Ovary (tissue), 7 donors: ENCODE measurements at regions not wholly inside any gene's neighbourhood (a gene's known extent, or its start where the extent isn't known, plus 50 kb on each side); places are given as distances from the start of the nearest gene placed in this dataset.

Experiments used
- DNase-seq, 5 donors: peaks; one replicate each; pipeline ENCODE4 v3.0.0-alpha.2; 2019 to 2020
- H3K27ac ChIP-seq, 2 donors: fragments of 200-600 bp; one replicate each; pipeline versions ENCODE4 v1.5.1 to v1.8.0; 2019 to 2022
- H3K27me3 ChIP-seq: fragments of 200-600 bp; one replicate; pipeline ENCODE4 v1.8.0; 2022
- H3K36me3 ChIP-seq: fragments of 200-600 bp; sonication (generic); one replicate; pipeline ENCODE4 v1.5.1; 2019
- H3K4me1 ChIP-seq: one replicate; pipeline ENCODE4 v1.8.1; 2013; ENCODE audit warnings: mild to moderate bottlenecking, moderate library complexity; ENCODE audit not compliant: insufficient read depth
- H3K4me3 ChIP-seq: fragments of 200-600 bp; sonication (generic); one replicate; pipeline ENCODE4 v1.5.1; 2017
- H3K9me3 ChIP-seq, 2 donors: fragments of 200-600 bp in 1 of 2; sonication (generic) in 1 of 2; one replicate each; pipeline versions ENCODE4 v1.5.1 to v1.8.1; 2013 to 2019; ENCODE audit warnings: mild to moderate bottlenecking in 1 of 2, moderate library complexity in 1 of 2
- CTCF ChIP-seq, 3 donors: fragments of 450-650 bp in 2 of 3; fragments of 200-600 bp in 1 of 3; IDR thresholded peaks; one replicate each; pipeline versions ENCODE4 v1.5.1 to v1.8.0; 2016 to 2022; ENCODE audit warnings: antibody characterized with exemption in 3 of 3, mild to moderate bottlenecking in 1 of 3
- EP300 ChIP-seq: sonication (generic); formaldehyde crosslinking; IDR thresholded peaks from one replicate; pipeline ENCODE4 v1.6.1; 2017; ENCODE audit warnings: antibody characterized with exemption
- POLR2A ChIP-seq: fragments of 450-650 bp; IDR thresholded peaks from one replicate; pipeline ENCODE4 v1.6.1; 2017; ENCODE audit warnings: antibody characterized with exemption, mild to moderate bottlenecking, moderate library complexity
- WGBS, 3 donors: extraction: QIAGEN DNeasy Blood & Tissue Kit in 1 of 3; methylation state at CpG; one replicate each; pipeline versions ENCODE4 v1.1.5 to v1.1.7; 2013 to 2017; 5-methylcytosine and 5-hydroxymethylcytosine counted together
- intact Hi-C, 4 donors: fragments of 100-400 bp; cut with DNase I; formaldehyde crosslinking; loops; one replicate each; pipeline versions ENCODE4 v1.11.0 to v1.15.1; 2022 to 2023
- donor health status: DM: no; HTN: no; CAD: no; lungs with moderate emphysema.
- donor health status: DM: no; HTN: no; CAD: no.
- donor health status: Bipolar disorder and iron deficiency.
- donor health status: DM: no; HTN: no; CAD: no.
- donor health status: DM: yes; HTN: yes; CAD: no.

DNA sequence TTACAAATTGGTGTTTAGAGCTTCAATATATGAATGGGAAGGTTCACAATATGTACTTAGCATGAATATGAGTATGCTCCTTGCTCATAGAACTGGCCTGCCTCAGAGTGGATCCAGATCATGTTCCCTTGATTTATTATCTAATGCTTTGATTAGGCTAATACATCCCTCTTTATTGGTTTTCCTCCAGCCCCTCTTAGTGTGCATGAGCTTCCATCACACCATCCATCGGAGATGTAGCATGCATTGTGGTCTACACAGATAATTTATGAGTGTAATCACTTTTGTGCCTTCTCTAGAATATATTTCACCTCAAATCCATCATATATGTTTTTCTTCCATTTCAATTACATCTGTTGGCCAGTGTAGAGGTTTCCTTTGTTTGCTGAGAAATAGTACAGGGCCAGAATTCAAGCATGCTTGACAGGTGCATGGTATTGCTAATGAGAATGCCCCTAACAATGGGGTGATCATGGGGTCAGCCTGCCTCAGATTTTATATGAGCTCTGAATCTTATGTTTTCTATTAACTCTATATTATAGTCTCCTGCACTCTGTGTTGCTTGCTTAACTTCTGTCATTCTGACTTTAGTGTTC is 786.4 kb upstream of the ARPP21 start:
- DNase-seq: no peak
- Histone ChIP-seq H3K27me3 (no peaks in the 10 kb centered on the region), H3K4me1 (no peaks in the 10 kb centered on the region), H3K4me3 (no peak overlapping the region), H3K36me3 (no peaks in the 10 kb centered on the region), H3K9me3 (no peaks in the 10 kb centered on the region), H3K27ac (no peak overlapping the region)
- 91 to 95% (median 91%) methylated on average over 1 of the region's 1 CpG for WGBS, 3 donors
- TF ChIP-seq POLR2A: no peak
- intact Hi-C loops: no loop called here

DNA sequence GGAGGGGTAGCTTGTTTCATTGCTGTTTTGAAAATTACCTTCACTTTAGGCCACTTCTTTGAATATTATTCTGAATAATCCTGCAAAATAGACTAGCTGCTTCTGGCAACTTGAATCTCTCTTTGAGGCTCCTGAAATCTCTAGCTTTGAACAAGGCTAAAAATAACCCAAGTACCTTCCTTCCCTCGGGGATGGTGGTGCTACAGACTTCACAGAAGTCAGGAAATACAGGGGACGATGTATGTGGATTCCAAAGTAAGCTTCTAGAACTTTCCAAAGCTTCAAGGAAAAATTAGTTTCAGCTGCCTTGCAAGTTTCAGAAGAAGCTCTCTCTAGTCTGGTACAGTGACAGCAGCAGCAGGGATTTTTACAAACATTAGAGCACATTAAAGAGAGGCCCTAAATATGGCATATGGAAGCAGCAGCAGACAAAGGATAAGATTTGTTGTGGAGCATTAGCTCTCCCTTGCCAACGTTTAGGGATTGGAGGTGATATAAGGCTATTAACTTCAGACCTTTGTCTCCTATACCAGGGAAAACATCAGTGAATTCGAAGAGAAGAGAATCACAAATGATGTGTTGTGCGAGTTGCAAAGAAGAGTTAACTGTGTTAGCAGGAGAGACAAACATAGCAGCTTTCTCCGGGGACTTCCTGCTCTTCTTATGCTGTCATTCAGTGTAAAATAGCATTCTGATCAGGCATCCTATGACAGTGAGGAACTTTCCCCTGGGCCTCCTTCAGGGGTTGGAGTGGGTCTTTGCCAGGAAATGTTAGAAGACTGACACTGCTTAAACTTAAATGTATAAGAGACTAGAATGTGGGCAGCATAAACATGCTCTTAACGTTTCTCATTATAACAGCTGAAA is 783.0 kb upstream of the ARPP21 start:
- Histone ChIP-seq H3K9me3 (no peaks in the 10 kb centered on the region), H3K27me3 (no peaks in the 10 kb centered on the region), H3K27ac (no peak overlapping the region), H3K4me3 (no peak overlapping the region), H3K36me3 (no peaks in the 10 kb centered on the region), H3K4me1 (no peaks in the 10 kb centered on the region)
- WGBS, 3 donors: 19 to 24% (median 19%) methylated on average over 7 of the region's 7 CpGs
- DNase-seq: no peak
- no peak for TF ChIP-seq CTCF (IDR thresholded peaks at IDR 0.05)
- TF ChIP-seq POLR2A: no peak
- no peak for TF ChIP-seq EP300
- intact Hi-C loops: no loop called here

- no peaks in the 10 kb centered on the region for H3K4me1 ChIP-seq
- TF ChIP-seq POLR2A (no peak), CTCF (IDR thresholded peaks at IDR 0.05) (no peak), EP300 (no peak)
- H3K27ac ChIP-seq: no peak overlapping the region
- H3K36me3 ChIP-seq: no peaks in the 10 kb centered on the region
- no peak for DNase-seq
- no peaks in the 10 kb centered on the region for H3K27me3 ChIP-seq
- H3K4me3 ChIP-seq: no peak overlapping the region
- 81 to 86% (median 84%) methylated on average over 3 of the region's 3 CpGs for WGBS, 3 donors
- H3K9me3 ChIP-seq: no peaks in the 10 kb centered on the region
- intact Hi-C loops: no loop called here
Measured at GRCh38 chr3:34858067-34858660, 781.2 kb upstream of the ARPP21 start.

- Histone ChIP-seq H3K27me3 (no peaks in the 10 kb centered on the region), H3K36me3 (no peaks in the 10 kb centered on the region), H3K4me3 (no peak overlapping the region), H3K4me1 (no peaks in the 10 kb centered on the region), H3K9me3 (no peaks in the 10 kb centered on the region), H3K27ac (no peak overlapping the region)
- TF ChIP-seq EP300 (no peak), POLR2A (no peak), CTCF (IDR thresholded peaks at IDR 0.05) (no peak)
- WGBS, 3 donors: 60 to 71% (median 60%) methylated on average over 1 of the region's 1 CpG
- intact Hi-C loops: no loop called here
- DNase-seq: no peak
Measured at GRCh38 chr3:34859746-34860145, 779.6 kb upstream of the ARPP21 start.

DNA sequence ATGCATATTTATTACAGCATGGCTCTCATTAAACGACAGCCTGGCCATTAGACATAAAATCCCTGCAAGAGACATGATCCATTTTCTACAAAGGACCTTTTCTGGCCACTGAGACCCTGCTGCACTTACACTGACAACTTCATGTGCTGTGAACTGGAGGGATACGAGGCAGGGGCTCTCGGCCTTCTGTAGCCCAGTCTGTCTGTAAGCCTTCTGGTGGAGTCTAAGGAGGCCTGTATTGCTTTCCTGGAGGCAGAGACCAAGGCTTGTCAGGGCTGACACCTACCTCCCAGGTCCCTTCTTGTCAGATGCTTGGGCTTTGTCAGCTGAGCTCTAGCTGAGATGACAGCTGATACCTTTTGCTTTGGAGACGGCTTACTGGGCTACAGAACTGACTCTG is 776.9 kb upstream of the ARPP21 start:
- H3K27ac ChIP-seq: no peak overlapping the region
- no peaks in the 10 kb centered on the region for H3K9me3 ChIP-seq
- no peaks in the 10 kb centered on the region for H3K4me1 ChIP-seq
- 83 to 90% (median 90%) methylated on average over 4 of the region's 4 CpGs for WGBS, 3 donors
- no peaks in the 10 kb centered on the region for H3K36me3 ChIP-seq
- TF ChIP-seq POLR2A: no peak
- TF ChIP-seq EP300: no peak
- no peak for TF ChIP-seq CTCF (IDR thresholded peaks at IDR 0.05)
- no peaks in the 10 kb centered on the region for H3K27me3 ChIP-seq
- intact Hi-C loops: no loop called here
- H3K4me3 ChIP-seq: no peak overlapping the region
- DNase-seq: no peak
